Glomerular visceral epithelial cell (primary cell): ENCODE measurements at regions not wholly inside any gene's neighbourhood (a gene's known extent, or its start where the extent isn't known, plus 50 kb on each side); places are given as distances from the start of the nearest gene placed in this dataset.

Experiments used
- DNase-seq: peaks from one replicate; pipeline ENCODE4 v3.0.0-alpha.2; 2016; ENCODE audit errors: extremely low spot score

- no peak for DNase-seq
These were observed 52.1 kb upstream of the FREM1 start for GRCh38 chr9:14962193-14962882.

DNA sequence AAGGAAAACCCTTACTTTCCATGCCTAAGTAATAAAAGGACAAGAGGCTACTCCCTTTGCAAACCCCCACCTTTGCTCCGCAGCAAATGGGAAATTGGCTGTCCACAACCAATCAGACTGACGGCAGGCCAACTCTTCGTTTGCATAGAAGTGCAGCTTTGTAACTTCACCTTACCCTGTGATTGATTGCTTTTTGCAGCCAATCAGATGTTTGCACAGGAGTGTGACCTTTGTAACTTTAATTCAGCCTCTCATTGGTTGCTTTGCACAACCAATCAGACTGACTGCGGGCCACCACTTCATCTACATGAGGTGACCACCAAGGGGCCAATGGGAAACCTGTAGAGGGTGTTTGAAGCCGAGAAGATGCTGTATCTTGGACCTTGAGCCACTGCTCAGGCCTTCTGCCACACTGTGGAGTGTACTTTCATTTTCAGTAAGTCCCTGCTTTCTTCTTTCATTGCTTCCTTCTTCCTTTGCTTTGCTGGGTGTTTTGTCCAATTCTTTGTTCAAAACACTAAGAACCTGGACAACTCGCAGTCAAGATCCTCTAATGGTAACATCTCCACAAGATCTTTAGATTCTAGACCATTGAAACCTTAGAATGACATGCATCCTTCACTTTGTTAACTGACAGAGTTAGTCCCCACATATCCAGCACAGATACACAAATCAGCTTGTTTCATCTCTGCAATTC lies 51.3 kb upstream of the FREM1 start:
- no peak for DNase-seq

GRCh38 chr9:14960881-14961280 lies 50.7 kb upstream of the FREM1 start:
- DNase-seq, result no peak
